ENCODE measurements at regions not wholly inside any gene's neighbourhood (a gene's known extent, or its start where the extent isn't known, plus 50 kb on each side); places are given as distances from the start of the nearest gene placed in this dataset.

DNA sequence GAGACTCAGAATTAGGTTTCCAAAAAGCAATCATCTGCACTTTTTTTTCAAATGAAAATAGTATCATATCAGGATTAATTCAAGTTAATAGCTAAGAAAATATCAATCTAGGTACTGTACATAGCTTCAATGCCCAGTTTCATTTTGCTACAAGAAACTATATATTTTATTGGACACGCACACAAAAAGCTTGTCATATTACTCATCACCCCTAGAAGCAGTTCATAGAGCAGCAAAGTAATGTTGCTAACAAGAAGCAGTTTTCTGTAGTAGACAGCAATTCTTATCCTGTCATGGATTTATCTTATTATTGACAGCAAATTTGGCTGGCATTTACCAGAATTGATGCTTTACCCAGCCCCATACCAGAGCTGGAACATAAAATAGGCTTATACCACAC lies 52.3 kb upstream of the LSM6 start (continued):
- no peak for TF ChIP-seq PRRX2 (CRISPR knock-in tag; IDR thresholded peaks at IDR 0.05)
- no peak for TF ChIP-seq ZNF423 (CRISPR knock-in tag; IDR thresholded peaks at IDR 0.05)
- TF ChIP-seq GRHL2 (CRISPR knock-in tag; IDR thresholded peaks at IDR 0.05; ENCODE audit: insufficient replicate concordance, severe bottlenecking): no peak
- no peak for TF ChIP-seq ZSCAN18 (CRISPR knock-in tag; IDR thresholded peaks at IDR 0.05)
- TF ChIP-seq FOXK1 (CRISPR knock-in tag; IDR thresholded peaks at IDR 0.05): no peak
- TF ChIP-seq, protein P1, sequence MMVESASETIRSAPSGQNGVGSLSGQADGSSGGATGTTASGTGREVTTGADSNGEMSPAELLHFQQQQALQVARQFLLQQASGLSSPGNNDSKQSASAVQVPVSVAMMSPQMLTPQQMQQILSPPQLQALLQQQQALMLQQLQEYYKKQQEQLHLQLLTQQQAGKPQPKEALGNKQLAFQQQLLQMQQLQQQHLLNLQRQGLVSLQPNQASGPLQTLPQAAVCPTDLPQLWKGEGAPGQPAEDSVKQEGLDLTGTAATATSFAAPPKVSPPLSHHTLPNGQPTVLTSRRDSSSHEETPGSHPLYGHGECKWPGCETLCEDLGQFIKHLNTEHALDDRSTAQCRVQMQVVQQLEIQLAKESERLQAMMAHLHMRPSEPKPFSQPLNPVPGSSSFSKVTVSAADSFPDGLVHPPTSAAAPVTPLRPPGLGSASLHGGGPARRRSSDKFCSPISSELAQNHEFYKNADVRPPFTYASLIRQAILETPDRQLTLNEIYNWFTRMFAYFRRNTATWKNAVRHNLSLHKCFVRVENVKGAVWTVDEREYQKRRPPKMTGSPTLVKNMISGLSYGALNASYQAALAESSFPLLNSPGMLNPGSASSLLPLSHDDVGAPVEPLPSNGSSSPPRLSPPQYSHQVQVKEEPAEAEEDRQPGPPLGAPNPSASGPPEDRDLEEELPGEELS (CRISPR knock-in tag; IDR thresholded peaks at IDR 0.05): no peak
- no peak for TF ChIP-seq ESRRA (CRISPR knock-in tag; IDR thresholded peaks at IDR 0.05; ENCODE audit: borderline replicate concordance)

GRCh38 chr4:146122398-146122797 lies 53.1 kb upstream of the LSM6 start:
- DNase-seq (ENCODE audit: low spot score): no peak
- no peaks in the 10 kb centered on the region for H3K36me3 Mint-ChIP-seq
- no peak overlapping the region for H3K4me3 Mint-ChIP-seq
- CTCF ChIA-PET: interaction anchor here (2.4 kb wide), 1 partner anchor 27 kb away, joined by 8 read pairs; no protein-coding TSS in a partner anchor
- ATAC-seq: no peak
- H3K27ac Mint-ChIP-seq: no peak overlapping the region
- H3K9me3 Mint-ChIP-seq: peaks cover 11% of the 10 kb centered on the region
- no peaks in the 10 kb centered on the region for H3K27me3 Mint-ChIP-seq (ENCODE audit: low read depth)
- peaks cover 7% of the 10 kb centered on the region for H3K4me1 Mint-ChIP-seq
- POLR2A ChIA-PET: no interaction called here
- TF ChIP-seq FOXK1 (CRISPR knock-in tag; IDR thresholded peaks at IDR 0.05) (no peak), CDX4 (CRISPR knock-in tag; IDR thresholded peaks at IDR 0.05; ENCODE audit: borderline replicate concordance) (no peak)

DNA sequence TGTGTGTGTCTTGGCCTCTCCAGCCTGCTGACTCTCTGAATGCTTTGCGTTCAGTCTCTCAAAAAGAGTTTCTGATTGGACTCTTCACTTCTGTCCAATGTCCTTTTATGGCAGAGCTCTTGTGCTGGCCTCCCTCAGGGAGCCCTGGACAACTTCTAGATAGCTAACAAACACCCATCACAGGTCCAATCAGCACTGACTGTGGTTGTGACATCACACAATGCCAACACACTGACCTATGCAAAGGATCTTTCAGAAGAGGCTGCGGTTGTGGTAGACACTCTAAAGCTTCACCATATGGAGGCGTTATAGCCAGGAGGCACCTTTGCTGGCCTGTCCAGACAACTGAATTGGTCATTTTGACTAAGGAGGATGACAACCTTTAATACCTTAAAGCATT lies 53.8 kb upstream of the LSM6 start:
- DNase-seq (ENCODE audit: low spot score) (no peak), ATAC-seq (peak; percentile 21)
- no peak overlapping the region for H3K4me3 Mint-ChIP-seq
- TF ChIP-seq CDX4 (CRISPR knock-in tag; IDR thresholded peaks at IDR 0.05; ENCODE audit: borderline replicate concordance) (no peak), NR2C2 (CRISPR knock-in tag; IDR thresholded peaks at IDR 0.05) (no peak), ZNF281 (CRISPR knock-in tag; IDR thresholded peaks at IDR 0.05) (no peak), MXD4 (CRISPR knock-in tag; IDR thresholded peaks at IDR 0.05; ENCODE audit: borderline replicate concordance) (no peak), ZNF263 (CRISPR knock-in tag; IDR thresholded peaks at IDR 0.05; ENCODE audit: low read depth) (no peak), EMX1 (CRISPR knock-in tag; IDR thresholded peaks at IDR 0.05) (no peak)
- TF ChIP-seq, protein P2, sequence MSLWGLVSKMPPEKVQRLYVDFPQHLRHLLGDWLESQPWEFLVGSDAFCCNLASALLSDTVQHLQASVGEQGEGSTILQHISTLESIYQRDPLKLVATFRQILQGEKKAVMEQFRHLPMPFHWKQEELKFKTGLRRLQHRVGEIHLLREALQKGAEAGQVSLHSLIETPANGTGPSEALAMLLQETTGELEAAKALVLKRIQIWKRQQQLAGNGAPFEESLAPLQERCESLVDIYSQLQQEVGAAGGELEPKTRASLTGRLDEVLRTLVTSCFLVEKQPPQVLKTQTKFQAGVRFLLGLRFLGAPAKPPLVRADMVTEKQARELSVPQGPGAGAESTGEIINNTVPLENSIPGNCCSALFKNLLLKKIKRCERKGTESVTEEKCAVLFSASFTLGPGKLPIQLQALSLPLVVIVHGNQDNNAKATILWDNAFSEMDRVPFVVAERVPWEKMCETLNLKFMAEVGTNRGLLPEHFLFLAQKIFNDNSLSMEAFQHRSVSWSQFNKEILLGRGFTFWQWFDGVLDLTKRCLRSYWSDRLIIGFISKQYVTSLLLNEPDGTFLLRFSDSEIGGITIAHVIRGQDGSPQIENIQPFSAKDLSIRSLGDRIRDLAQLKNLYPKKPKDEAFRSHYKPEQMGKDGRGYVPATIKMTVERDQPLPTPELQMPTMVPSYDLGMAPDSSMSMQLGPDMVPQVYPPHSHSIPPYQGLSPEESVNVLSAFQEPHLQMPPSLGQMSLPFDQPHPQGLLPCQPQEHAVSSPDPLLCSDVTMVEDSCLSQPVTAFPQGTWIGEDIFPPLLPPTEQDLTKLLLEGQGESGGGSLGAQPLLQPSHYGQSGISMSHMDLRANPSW (CRISPR knock-in tag; conservative IDR thresholded peaks at IDR 0.05; ENCODE audit: low read depth): no peak
- TF ChIP-seq, protein P3, sequence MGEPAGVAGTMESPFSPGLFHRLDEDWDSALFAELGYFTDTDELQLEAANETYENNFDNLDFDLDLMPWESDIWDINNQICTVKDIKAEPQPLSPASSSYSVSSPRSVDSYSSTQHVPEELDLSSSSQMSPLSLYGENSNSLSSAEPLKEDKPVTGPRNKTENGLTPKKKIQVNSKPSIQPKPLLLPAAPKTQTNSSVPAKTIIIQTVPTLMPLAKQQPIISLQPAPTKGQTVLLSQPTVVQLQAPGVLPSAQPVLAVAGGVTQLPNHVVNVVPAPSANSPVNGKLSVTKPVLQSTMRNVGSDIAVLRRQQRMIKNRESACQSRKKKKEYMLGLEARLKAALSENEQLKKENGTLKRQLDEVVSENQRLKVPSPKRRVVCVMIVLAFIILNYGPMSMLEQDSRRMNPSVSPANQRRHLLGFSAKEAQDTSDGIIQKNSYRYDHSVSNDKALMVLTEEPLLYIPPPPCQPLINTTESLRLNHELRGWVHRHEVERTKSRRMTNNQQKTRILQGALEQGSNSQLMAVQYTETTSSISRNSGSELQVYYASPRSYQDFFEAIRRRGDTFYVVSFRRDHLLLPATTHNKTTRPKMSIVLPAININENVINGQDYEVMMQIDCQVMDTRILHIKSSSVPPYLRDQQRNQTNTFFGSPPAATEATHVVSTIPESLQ (CRISPR knock-in tag; IDR thresholded peaks at IDR 0.05): no peak
- TF ChIP-seq, protein P4, sequence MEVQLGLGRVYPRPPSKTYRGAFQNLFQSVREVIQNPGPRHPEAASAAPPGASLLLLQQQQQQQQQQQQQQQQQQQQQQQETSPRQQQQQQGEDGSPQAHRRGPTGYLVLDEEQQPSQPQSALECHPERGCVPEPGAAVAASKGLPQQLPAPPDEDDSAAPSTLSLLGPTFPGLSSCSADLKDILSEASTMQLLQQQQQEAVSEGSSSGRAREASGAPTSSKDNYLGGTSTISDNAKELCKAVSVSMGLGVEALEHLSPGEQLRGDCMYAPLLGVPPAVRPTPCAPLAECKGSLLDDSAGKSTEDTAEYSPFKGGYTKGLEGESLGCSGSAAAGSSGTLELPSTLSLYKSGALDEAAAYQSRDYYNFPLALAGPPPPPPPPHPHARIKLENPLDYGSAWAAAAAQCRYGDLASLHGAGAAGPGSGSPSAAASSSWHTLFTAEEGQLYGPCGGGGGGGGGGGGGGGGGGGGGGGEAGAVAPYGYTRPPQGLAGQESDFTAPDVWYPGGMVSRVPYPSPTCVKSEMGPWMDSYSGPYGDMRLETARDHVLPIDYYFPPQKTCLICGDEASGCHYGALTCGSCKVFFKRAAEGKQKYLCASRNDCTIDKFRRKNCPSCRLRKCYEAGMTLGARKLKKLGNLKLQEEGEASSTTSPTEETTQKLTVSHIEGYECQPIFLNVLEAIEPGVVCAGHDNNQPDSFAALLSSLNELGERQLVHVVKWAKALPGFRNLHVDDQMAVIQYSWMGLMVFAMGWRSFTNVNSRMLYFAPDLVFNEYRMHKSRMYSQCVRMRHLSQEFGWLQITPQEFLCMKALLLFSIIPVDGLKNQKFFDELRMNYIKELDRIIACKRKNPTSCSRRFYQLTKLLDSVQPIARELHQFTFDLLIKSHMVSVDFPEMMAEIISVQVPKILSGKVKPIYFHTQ (CRISPR knock-in tag; IDR thresholded peaks at IDR 0.05): no peak
- CTCF ChIA-PET: interaction anchor here (2.4 kb wide), 1 partner anchor 26 kb away, joined by 8 read pairs; no protein-coding TSS in a partner anchor
- H3K27ac Mint-ChIP-seq: no peak overlapping the region
- H3K4me1 Mint-ChIP-seq: peaks cover 7% of the 10 kb centered on the region
- POLR2A ChIA-PET: no interaction called here
- H3K9me3 Mint-ChIP-seq: peaks cover 18% of the 10 kb centered on the region
- no peaks in the 10 kb centered on the region for H3K27me3 Mint-ChIP-seq (ENCODE audit: low read depth)
- H3K36me3 Mint-ChIP-seq: no peaks in the 10 kb centered on the region

Measured in WTC11 (cell line).